Stomach (tissue), 8 donors: ENCODE measurements at regions not wholly inside any gene's neighbourhood (a gene's known extent, or its start where the extent isn't known, plus 50 kb on each side); places are given as distances from the start of the nearest gene placed in this dataset.
A peak's percentile ranks its signal among the peaks of the same experiment; 100 is the strongest.

ENCODE experiments used
- DNase-seq, 2 donors: peaks; one replicate each; pipeline versions ENCODE4 v3.0.0 to v3.0.0-alpha.2; 2013 to 2019
- H3K27ac ChIP-seq, 5 donors: fragments of 200-600 bp in 4 of 5; sonication (generic) in 4 of 5; one replicate each; pipeline ENCODE4 v1.5.1; 2013 to 2019; ENCODE audit warnings: mild to moderate bottlenecking in 1 of 5, moderate library complexity in 1 of 5
- H3K27me3 ChIP-seq, 3 donors: fragments of 200-600 bp; sonication (generic); one replicate each; pipeline ENCODE4 v1.5.1; 2017 to 2019; ENCODE audit warnings: mixed run types in 1 of 3
- H3K36me3 ChIP-seq, 4 donors: fragments of 200-600 bp; sonication (generic); 1 replicate in 3 of 4; 2 replicates in 1 of 4; pipeline ENCODE4 v1.5.1; 2016 to 2019
- H3K4me1 ChIP-seq, 4 donors: fragments of 200-600 bp; sonication (generic); one replicate each; pipeline ENCODE4 v1.5.1; 2016 to 2019
- H3K4me3 ChIP-seq, 4 donors: fragments of 200-600 bp; sonication (generic) in 3 of 4; one replicate each; pipeline ENCODE4 v1.5.1; 2016 to 2019; ENCODE audit warnings: mild to moderate bottlenecking in 1 of 4
- H3K9me3 ChIP-seq, 4 donors: fragments of 200-600 bp; sonication (generic); one replicate each; pipeline ENCODE4 v1.5.1; 2016 to 2019
- EP300 ChIP-seq: sonication (generic); formaldehyde crosslinking; IDR thresholded peaks from one replicate; pipeline ENCODE4 v1.6.1; 2017; ENCODE audit warnings: antibody characterized with exemption
- POLR2A ChIP-seq, 4 donors: fragments of 450-650 bp; IDR thresholded peaks; one replicate each; pipeline ENCODE4 v1.6.1; 2016; ENCODE audit warnings: antibody characterized with exemption in 4 of 4, control low read depth in 2 of 4, mild to moderate bottlenecking in 1 of 4, moderate library complexity in 1 of 4
- POLR2AphosphoS5 ChIP-seq, 3 donors: sonication (generic); formaldehyde crosslinking; IDR thresholded peaks; one replicate each; pipeline ENCODE4 v1.6.1; 2016; ENCODE audit warnings: antibody characterized with exemption in 3 of 3
- WGBS, 5 donors: extraction: QIAGEN DNeasy Blood & Tissue Kit in 3 of 5; methylation state at CpG; one replicate each; pipeline versions ENCODE4 v1.1.5 to v1.1.7; 2013 to 2018; 5-methylcytosine and 5-hydroxymethylcytosine counted together
- intact Hi-C: fragments of 100-400 bp; cut with DNase I; formaldehyde crosslinking; loops from one replicate; pipeline ENCODE4 v1.15.1; 2023; ENCODE audit warnings: low total_unique reads
- TF ChIP-seq, protein P1 (sequence below), 7 experiments: fragments of 450-650 bp in 4 of 7; fragments of 200-600 bp in 3 of 7; sonication (generic) in 3 of 7; IDR thresholded peaks; one replicate each; pipeline ENCODE4 v1.5.1; 2016 to 2019; ENCODE audit warnings: antibody characterized with exemption in 7 of 7, control low read depth in 2 of 7, mild to moderate bottlenecking in 1 of 7
- donor health status: healthy with polysubstance abuse.
- donor health status: Bipolar disorder and iron deficiency.
- donor health status: healthy.

DNA sequence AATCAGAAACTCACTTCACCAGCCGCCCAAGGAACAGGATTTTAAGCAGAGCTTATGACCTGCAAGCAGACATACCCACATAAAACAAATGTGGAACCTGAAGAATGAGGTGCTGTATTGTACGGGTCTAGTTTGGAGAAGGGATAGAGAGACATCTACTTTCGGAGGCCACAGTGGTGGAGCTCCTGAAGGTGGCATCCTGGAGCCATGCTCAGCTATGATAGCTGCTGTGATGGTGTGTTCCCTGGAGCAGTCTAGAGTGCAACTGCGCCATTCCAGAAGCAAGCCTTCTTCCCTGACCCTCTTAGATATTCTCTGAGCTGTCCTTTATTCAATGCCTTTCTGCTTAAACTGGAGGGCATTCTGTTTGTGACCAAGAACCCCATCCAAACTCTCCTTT, 402.6 kb downstream of the FUT8 start:
- DNase-seq: no peak
- intact Hi-C loops: no loop called here
- Histone ChIP-seq H3K9me3 (no peaks in the 10 kb centered on the region), H3K4me1 (no peaks in the 10 kb centered on the region), H3K27me3 (peaks cover 0 to 6% (median 0%) of the 10 kb centered on the region in 3 donors), H3K36me3 (no peaks in the 10 kb centered on the region), H3K4me3 (no peak overlapping the region), H3K27ac (no peak overlapping the region)
- 93 to 100% (median 94%) methylated on average over 4 of the region's 4 CpGs for WGBS, 5 donors
- TF ChIP-seq POLR2AphosphoS5 (IDR thresholded peaks at IDR 0.05): no peak
- TF ChIP-seq EP300: no peak
- no peak for TF ChIP-seq POLR2A (IDR thresholded peaks at IDR 0.05)
- TF ChIP-seq, protein P1, sequence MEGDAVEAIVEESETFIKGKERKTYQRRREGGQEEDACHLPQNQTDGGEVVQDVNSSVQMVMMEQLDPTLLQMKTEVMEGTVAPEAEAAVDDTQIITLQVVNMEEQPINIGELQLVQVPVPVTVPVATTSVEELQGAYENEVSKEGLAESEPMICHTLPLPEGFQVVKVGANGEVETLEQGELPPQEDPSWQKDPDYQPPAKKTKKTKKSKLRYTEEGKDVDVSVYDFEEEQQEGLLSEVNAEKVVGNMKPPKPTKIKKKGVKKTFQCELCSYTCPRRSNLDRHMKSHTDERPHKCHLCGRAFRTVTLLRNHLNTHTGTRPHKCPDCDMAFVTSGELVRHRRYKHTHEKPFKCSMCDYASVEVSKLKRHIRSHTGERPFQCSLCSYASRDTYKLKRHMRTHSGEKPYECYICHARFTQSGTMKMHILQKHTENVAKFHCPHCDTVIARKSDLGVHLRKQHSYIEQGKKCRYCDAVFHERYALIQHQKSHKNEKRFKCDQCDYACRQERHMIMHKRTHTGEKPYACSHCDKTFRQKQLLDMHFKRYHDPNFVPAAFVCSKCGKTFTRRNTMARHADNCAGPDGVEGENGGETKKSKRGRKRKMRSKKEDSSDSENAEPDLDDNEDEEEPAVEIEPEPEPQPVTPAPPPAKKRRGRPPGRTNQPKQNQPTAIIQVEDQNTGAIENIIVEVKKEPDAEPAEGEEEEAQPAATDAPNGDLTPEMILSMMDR (IDR thresholded peaks at IDR 0.05): no peak

GRCh38 chr14:65817011-65817410, 404.5 kb downstream of the FUT8 start:
- intact Hi-C loops: no loop called here
- Histone ChIP-seq H3K36me3 (no peaks in the 10 kb centered on the region), H3K27ac (no peak overlapping the region), H3K27me3 (peaks cover 0 to 10% (median 0%) of the 10 kb centered on the region in 3 donors), H3K9me3 (no peaks in the 10 kb centered on the region), H3K4me3 (no peak overlapping the region), H3K4me1 (no peaks in the 10 kb centered on the region)
- WGBS, 5 donors: 79 to 100% (median 81%) methylated on average over 1 of the region's 1 CpG
- TF ChIP-seq POLR2AphosphoS5 (IDR thresholded peaks at IDR 0.05): no peak
- TF ChIP-seq, protein P1 (IDR thresholded peaks at IDR 0.05): no peak
- no peak for TF ChIP-seq POLR2A (IDR thresholded peaks at IDR 0.05)
- no peak for TF ChIP-seq EP300
- no peak for DNase-seq

GRCh38 chr14:65819569-65819968, 407.0 kb downstream of the FUT8 start:
- peaks cover 0 to 3% (median 0%) of the 10 kb centered on the region in 4 donors for H3K4me1 ChIP-seq
- 68 to 88% (median 87%) methylated on average over 5 of the region's 5 CpGs for WGBS, 5 donors
- H3K9me3 ChIP-seq: no peaks in the 10 kb centered on the region
- peaks cover 0 to 6% (median 0%) of the 10 kb centered on the region in 3 donors for H3K27me3 ChIP-seq
- no peak overlapping the region for H3K4me3 ChIP-seq
- intact Hi-C loops: no loop called here
- no peak overlapping the region for H3K27ac ChIP-seq
- no peaks in the 10 kb centered on the region for H3K36me3 ChIP-seq
- DNase-seq: no peak
- TF ChIP-seq POLR2A (IDR thresholded peaks at IDR 0.05): no peak

- Histone ChIP-seq H3K36me3 (no peaks in the 10 kb centered on the region), H3K27me3 (peaks cover 0 to 6% (median 0%) of the 10 kb centered on the region in 3 donors), H3K4me3 (no peak overlapping the region), H3K4me1 (peaks cover 0 to 5% (median 0%) of the 10 kb centered on the region in 4 donors), H3K9me3 (no peaks in the 10 kb centered on the region), H3K27ac (no peak overlapping the region)
- WGBS, 5 donors: 90 to 94% (median 90%) methylated on average over 10 of the region's 10 CpGs
- DNase-seq: no peak
- intact Hi-C loops: loop anchor here (10.0 kb wide), 1 partner anchor 656 kb away; no protein-coding TSS in a partner anchor
- TF ChIP-seq POLR2AphosphoS5 (IDR thresholded peaks at IDR 0.05) (no peak), POLR2A (IDR thresholded peaks at IDR 0.05) (no peak), EP300 (no peak)
- TF ChIP-seq, protein P1 (IDR thresholded peaks at IDR 0.05): no peak
Observed at GRCh38 chr14:65821224-65821753, 408.8 kb downstream of the FUT8 start.

- WGBS, 5 donors: 24 to 32% (median 26%) methylated on average over 4 of the region's 4 CpGs
- H3K9me3 ChIP-seq: no peaks in the 10 kb centered on the region
- no peaks in the 10 kb centered on the region for H3K36me3 ChIP-seq
- TF ChIP-seq, protein P1 (IDR thresholded peaks at IDR 0.05): peak in 5 of 7 experiments; percentile 87 to 95 (median 92)
- TF ChIP-seq EP300: no peak
- no peak for TF ChIP-seq POLR2A (IDR thresholded peaks at IDR 0.05)
- peak in 1 of 3 donors; percentile 56 for TF ChIP-seq POLR2AphosphoS5 (IDR thresholded peaks at IDR 0.05)
- peaks cover 0 to 5% (median 0%) of the 10 kb centered on the region in 4 donors for H3K4me1 ChIP-seq
- H3K4me3 ChIP-seq: no peak overlapping the region
- H3K27ac ChIP-seq: no peak overlapping the region
- H3K27me3 ChIP-seq: peaks cover 0 to 21% (median 0%) of the 10 kb centered on the region in 3 donors
- intact Hi-C loops: loop anchor here (10.0 kb wide), 1 partner anchor 660 kb away; no protein-coding TSS in a partner anchor
- peak; percentile 53 to 85 for DNase-seq
Observed at GRCh38 chr14:65824285-65824977, 411.9 kb downstream of the FUT8 start.
